Neural cell (in vitro differentiated cells): ENCODE measurements at regions not wholly inside any gene's neighbourhood (a gene's known extent, or its start where the extent isn't known, plus 50 kb on each side); places are given as distances from the start of the nearest gene placed in this dataset.

Experiments
- H2AFZ ChIP-seq: fragments of 200-600, 300-800 bp; sonication (generic), shearing (Covaris generic); 2 replicates; pipeline ENCODE4 v1.6.0; 2014; ENCODE audit warnings: low read depth, mild to moderate bottlenecking, antibody characterized with exemption, low read length, moderate library complexity
- H3F3A ChIP-seq: fragments of 200-600 bp; shearing (Covaris generic); 2 replicates; pipeline ENCODE4 v1.6.1; 2016; ENCODE audit warnings: mild to moderate bottlenecking, moderate library complexity, mixed read lengths, antibody characterized with exemption, low read length; ENCODE audit not compliant: insufficient read depth, poor library complexity, severe bottlenecking
- H3K27ac ChIP-seq: fragments of 200-600, 300-800 bp; sonication (generic), shearing (Covaris generic); 2 replicates; pipeline ENCODE4 v1.5.1; 2014; ENCODE audit warnings: mild to moderate bottlenecking, low read length, moderate library complexity
- H3K27me3 ChIP-seq: fragments of 300-800, 200-600 bp; sonication (generic), shearing (Covaris generic); 2 replicates; pipeline ENCODE4 v1.6.0; 2014; ENCODE audit warnings: mild to moderate bottlenecking, low read depth, low read length, moderate library complexity; ENCODE audit not compliant: insufficient read depth
- H3K36me3 ChIP-seq: fragments of 300-800, 200-600 bp; sonication (generic), shearing (Covaris generic); 2 replicates; pipeline ENCODE4 v1.5.1; 2014; ENCODE audit warnings: mild to moderate bottlenecking, antibody characterized with exemption, low read length, moderate library complexity; ENCODE audit not compliant: insufficient read depth
- H3K4me2 ChIP-seq: fragments of 300-800, 200-600 bp; sonication (generic), shearing (Covaris generic); 2 replicates; pipeline ENCODE4 v1.6.0; 2014; ENCODE audit warnings: mild to moderate bottlenecking, low read length
- H3K4me3 ChIP-seq: fragments of 300-800, 200-600 bp; sonication (generic), shearing (Covaris generic); 2 replicates; pipeline ENCODE4 v1.5.1; 2014; ENCODE audit warnings: mild to moderate bottlenecking, low read length, moderate library complexity
- H3K79me2 ChIP-seq: fragments of 200-600 bp; shearing (Covaris generic); replicated peaks from 2 replicates; pipeline ENCODE4 v1.6.0; 2014; ENCODE audit warnings: mild to moderate bottlenecking, low read length, moderate library complexity; ENCODE audit not compliant: insufficient read depth
- H3K9ac ChIP-seq: fragments of 300-800, 200-600 bp; sonication (generic), shearing (Covaris generic); 2 replicates; pipeline ENCODE4 v1.6.1; 2016; ENCODE audit warnings: mild to moderate bottlenecking, low read length, mixed read lengths
- H3K9me2 ChIP-seq: fragments of 200-600 bp; shearing (Covaris generic); 2 replicates; pipeline ENCODE4 v1.6.1; 2016; ENCODE audit warnings: mild to moderate bottlenecking, low read length, mixed read lengths; ENCODE audit not compliant: insufficient read depth
- H3K9me3 ChIP-seq: fragments of 200-600, 300-800 bp; sonication (generic), shearing (Covaris generic); 2 replicates; pipeline ENCODE4 v1.6.1; 2016; ENCODE audit warnings: mild to moderate bottlenecking, mixed run types, low read length, moderate library complexity, mixed read lengths
- H4K20me1 ChIP-seq: fragments of 200-600 bp; shearing (Covaris generic); 2 replicates; pipeline ENCODE4 v1.6.1; 2016; ENCODE audit warnings: mild to moderate bottlenecking, mixed run types; ENCODE audit not compliant: insufficient read depth
- CTCF ChIP-seq: fragments of 450-650 bp; IDR thresholded peaks from 2 replicates; pipeline ENCODE4 v1.5.1; 2014; ENCODE audit warnings: antibody characterized with exemption, mild to moderate bottlenecking, moderate library complexity; ENCODE audit not compliant: poor library complexity, severe bottlenecking
- EP300 ChIP-seq: fragments of 450-650 bp; conservative IDR thresholded peaks from 2 replicates; pipeline ENCODE4 v1.6.1; 2014; ENCODE audit warnings: antibody characterized with exemption, mild to moderate bottlenecking, moderate library complexity; ENCODE audit not compliant: poor library complexity, severe bottlenecking
- EZH2 ChIP-seq: fragments of 200-600, 300-800 bp; shearing (Covaris generic), sonication (generic); IDR thresholded peaks from 2 replicates; pipeline ENCODE4 v1.6.1; 2014; ENCODE audit warnings: antibody characterized with exemption, low read length, borderline replicate concordance, mild to moderate bottlenecking; ENCODE audit not compliant: insufficient read depth, poor library complexity, severe bottlenecking
- MXI1 ChIP-seq: fragments of 450-650 bp; conservative IDR thresholded peaks from 2 replicates; pipeline ENCODE4 v1.6.1; 2014; ENCODE audit warnings: antibody characterized with exemption, mild to moderate bottlenecking; ENCODE audit not compliant: poor library complexity, severe bottlenecking
- POLR2AphosphoS5 ChIP-seq: IDR thresholded peaks from 2 replicates; pipeline ENCODE4 v1.6.1; 2012
- RAD21 ChIP-seq: fragments of 450-650 bp; conservative IDR thresholded peaks from 2 replicates; pipeline ENCODE4 v1.6.1; 2014; ENCODE audit warnings: antibody characterized with exemption, mild to moderate bottlenecking, moderate library complexity
- REST ChIP-seq: IDR thresholded peaks from 2 replicates; pipeline ENCODE4 v1.6.1; 2012; ENCODE audit warnings: borderline replicate concordance
- SMC3 ChIP-seq: fragments of 450-650 bp; conservative IDR thresholded peaks from 2 replicates; pipeline ENCODE4 v1.6.1; 2014; ENCODE audit warnings: antibody characterized with exemption, mild to moderate bottlenecking, moderate library complexity; ENCODE audit not compliant: poor library complexity
- TAF1 ChIP-seq: IDR thresholded peaks from 2 replicates; pipeline ENCODE4 v1.6.1; 2012; ENCODE audit warnings: low read depth

GRCh38 chr4:137378393-137378792 lies 153.9 kb downstream of the PCDH18 start:
- Histone ChIP-seq H2AFZ (no peak overlapping the region), H3K79me2 (no peaks in the 10 kb centered on the region), H3K27me3 (no peaks in the 10 kb centered on the region), H3K4me2 (no peak overlapping the region), H3K9ac (no peak overlapping the region), H3K9me3 (no peaks in the 10 kb centered on the region), H3F3A (no peaks in the 10 kb centered on the region), H3K4me3 (no peak overlapping the region), H3K36me3 (no peaks in the 10 kb centered on the region), H4K20me1 (no peaks in the 10 kb centered on the region), H3K27ac (no peak overlapping the region), H3K9me2 (no peaks in the 10 kb centered on the region)
- TF ChIP-seq RAD21 (no peak), TAF1 (no peak), CTCF (no peak), SMC3 (no peak), EZH2 (no peak), POLR2AphosphoS5 (no peak), REST (no peak), EP300 (no peak), MXI1 (no peak)

- TF ChIP-seq SMC3 (no peak), MXI1 (no peak), POLR2AphosphoS5 (no peak), EZH2 (no peak), CTCF (no peak), RAD21 (no peak), EP300 (no peak), TAF1 (no peak), REST (no peak)
- H3K9ac ChIP-seq = no peak overlapping the region
- H3F3A ChIP-seq = no peaks in the 10 kb centered on the region
- H4K20me1 ChIP-seq = no peaks in the 10 kb centered on the region
- H3K27me3 ChIP-seq = no peaks in the 10 kb centered on the region
- H3K79me2 ChIP-seq = no peaks in the 10 kb centered on the region
- no peaks in the 10 kb centered on the region for H3K9me2 ChIP-seq
- no peak overlapping the region for H3K4me3 ChIP-seq
- no peak overlapping the region for H3K4me2 ChIP-seq
- no peak overlapping the region for H2AFZ ChIP-seq
- no peaks in the 10 kb centered on the region for H3K9me3 ChIP-seq
- no peaks in the 10 kb centered on the region for H3K36me3 ChIP-seq
- H3K27ac ChIP-seq = no peak overlapping the region
Measured at GRCh38 chr4:137376312-137376711, 156.0 kb downstream of the PCDH18 start.
